GM21619 (cell line): ENCODE measurements at regions not wholly inside any gene's neighbourhood (a gene's known extent, or its start where the extent isn't known, plus 50 kb on each side); places are given as distances from the start of the nearest gene placed in this dataset.

ENCODE experiments used
- ATAC-seq: cut with Tn5 transposase; IDR thresholded peaks from one replicate; pipeline ENCODE4 v1.9.1; 2021; ENCODE audit not compliant: unreplicated experiment

- no peak for ATAC-seq
Observed at GRCh38 chr15:92224843-92225242, 168.8 kb upstream of the ST8SIA2 start.

- ATAC-seq, result no peak
Observed at GRCh38 chr15:92226020-92226612, 167.6 kb upstream of the ST8SIA2 start.

GRCh38 chr15:92228830-92229229 lies 164.9 kb upstream of the ST8SIA2 start:
- ATAC-seq, result no peak

GRCh38 chr15:92231461-92231860 lies 162.2 kb upstream of the ST8SIA2 start:
- no peak for ATAC-seq

GRCh38 chr15:92232317-92232716 lies 161.4 kb upstream of the ST8SIA2 start:
- no peak for ATAC-seq

GRCh38 chr15:92232876-92233275 lies 160.8 kb upstream of the ST8SIA2 start:
- ATAC-seq, result no peak

GRCh38 chr15:92243227-92243626 lies 150.5 kb upstream of the ST8SIA2 start:
- no peak for ATAC-seq

- ATAC-seq, result no peak
Observed at GRCh38 chr15:92244703-92245102, 149.0 kb upstream of the ST8SIA2 start.

GRCh38 chr15:92247649-92248242 lies 145.9 kb upstream of the ST8SIA2 start:
- ATAC-seq, result no peak

GRCh38 chr15:92266796-92267685 lies 126.6 kb upstream of the ST8SIA2 start:
- no peak for ATAC-seq

- ATAC-seq, result no peak
Observed at GRCh38 chr15:92268900-92269299, 124.8 kb upstream of the ST8SIA2 start.

GRCh38 chr15:92271179-92271578 lies 122.5 kb upstream of the ST8SIA2 start:
- no peak for ATAC-seq

- ATAC-seq, result no peak
Observed at GRCh38 chr15:92272106-92272505, 121.6 kb upstream of the ST8SIA2 start.

- ATAC-seq, result no peak
Observed at GRCh38 chr15:92273286-92273685, 120.4 kb upstream of the ST8SIA2 start.

GRCh38 chr15:92273723-92274122 lies 120.0 kb upstream of the ST8SIA2 start:
- no peak for ATAC-seq

- ATAC-seq, result no peak
Observed at GRCh38 chr15:92277776-92278175, 115.9 kb upstream of the ST8SIA2 start.

GRCh38 chr15:92283813-92284212 lies 109.9 kb upstream of the ST8SIA2 start:
- no peak for ATAC-seq

GRCh38 chr15:92288755-92289154 lies 104.9 kb upstream of the ST8SIA2 start:
- peak; percentile 94 for ATAC-seq

- ATAC-seq, result no peak
Observed at GRCh38 chr15:92289733-92290132, 103.9 kb upstream of the ST8SIA2 start.

- ATAC-seq, result no peak
Observed at GRCh38 chr15:92290359-92290992, 103.2 kb upstream of the ST8SIA2 start.

GRCh38 chr15:92291900-92292299 lies 101.8 kb upstream of the ST8SIA2 start:
- no peak for ATAC-seq

GRCh38 chr15:92294759-92295158 lies 98.9 kb upstream of the ST8SIA2 start:
- ATAC-seq, result no peak
